Dedifferentiated amniotic fluid mesenchymal stem cell (primary cell): ENCODE measurements at regions not wholly inside any gene's neighbourhood (a gene's known extent, or its start where the extent isn't known, plus 50 kb on each side); places are given as distances from the start of the nearest gene placed in this dataset.

Experiments used
- DNase-seq: peaks from one replicate; pipeline ENCODE4 v3.0.0-alpha.2; 2016; ENCODE audit errors: extremely low spot score

GRCh38 chr2:177015356-177015923 is 197.2 kb upstream of the HNRNPA3 start:
- DNase-seq: no peak

GRCh38 chr2:177020524-177021119 is 192.0 kb upstream of the HNRNPA3 start:
- no peak for DNase-seq

- no peak for DNase-seq
Observed at GRCh38 chr2:177021706-177022343, 190.8 kb upstream of the HNRNPA3 start.

GRCh38 chr2:177024765-177025164 is 187.8 kb upstream of the HNRNPA3 start:
- no peak for DNase-seq

GRCh38 chr2:177026253-177026652 is 186.3 kb upstream of the HNRNPA3 start:
- no peak for DNase-seq

- no peak for DNase-seq
Observed at GRCh38 chr2:177026956-177027355, 185.6 kb upstream of the HNRNPA3 start.

- no peak for DNase-seq
Observed at GRCh38 chr2:177028296-177028695, 184.3 kb upstream of the HNRNPA3 start.

- no peak for DNase-seq
Observed at GRCh38 chr2:177029075-177029474, 183.5 kb upstream of the HNRNPA3 start.

GRCh38 chr2:177029501-177029900 is 183.1 kb upstream of the HNRNPA3 start:
- no peak for DNase-seq

- no peak for DNase-seq
Observed at GRCh38 chr2:177029901-177030300, 182.7 kb upstream of the HNRNPA3 start.

GRCh38 chr2:177030451-177031105 is 182.0 kb upstream of the HNRNPA3 start:
- no peak for DNase-seq

GRCh38 chr2:177031438-177032180 is 181.0 kb upstream of the HNRNPA3 start:
- DNase-seq: no peak

GRCh38 chr2:177036747-177037146 is 175.8 kb upstream of the HNRNPA3 start:
- no peak for DNase-seq

- DNase-seq: no peak
Observed at GRCh38 chr2:177037569-177037968, 175.0 kb upstream of the HNRNPA3 start.

- no peak for DNase-seq
Observed at GRCh38 chr2:177038787-177039484, 173.7 kb upstream of the HNRNPA3 start.

GRCh38 chr2:177042311-177042710 is 170.3 kb upstream of the HNRNPA3 start:
- no peak for DNase-seq

- no peak for DNase-seq
Observed at GRCh38 chr2:177044671-177045070, 167.9 kb upstream of the HNRNPA3 start.

GRCh38 chr2:177048981-177049380 is 163.6 kb upstream of the HNRNPA3 start:
- no peak for DNase-seq

- no peak for DNase-seq
Observed at GRCh38 chr2:177051278-177051677, 161.3 kb upstream of the HNRNPA3 start.

- DNase-seq: no peak
Observed at GRCh38 chr2:177052471-177052870, 160.1 kb upstream of the HNRNPA3 start.

GRCh38 chr2:177053038-177053437 is 159.6 kb upstream of the HNRNPA3 start:
- no peak for DNase-seq

- DNase-seq: no peak
Observed at GRCh38 chr2:177053716-177054115, 158.9 kb upstream of the HNRNPA3 start.
